Thyroid gland (tissue), 4 donors: ENCODE measurements at regions not wholly inside any gene's neighbourhood (a gene's known extent, or its start where the extent isn't known, plus 50 kb on each side); places are given as distances from the start of the nearest gene placed in this dataset.

Source experiments
- POLR2A ChIP-seq, 2 donors: fragments of 450-650 bp; IDR thresholded peaks; one replicate each; pipeline ENCODE4 v1.6.1; 2017; ENCODE audit warnings: antibody characterized with exemption in 2 of 2, mild to moderate bottlenecking in 2 of 2, moderate library complexity in 1 of 2
- TF ChIP-seq, protein P1 (sequence below), 6 experiments: fragments of 200-600 bp in 3 of 6; fragments of 450-650 bp in 3 of 6; sonication (generic) in 3 of 6; IDR thresholded peaks; one replicate each; pipeline ENCODE4 v1.5.1; 2016 to 2019; ENCODE audit warnings: antibody characterized with exemption in 6 of 6, mild to moderate bottlenecking in 2 of 6, inconsistent platforms in 1 of 6, moderate library complexity in 1 of 6

DNA sequence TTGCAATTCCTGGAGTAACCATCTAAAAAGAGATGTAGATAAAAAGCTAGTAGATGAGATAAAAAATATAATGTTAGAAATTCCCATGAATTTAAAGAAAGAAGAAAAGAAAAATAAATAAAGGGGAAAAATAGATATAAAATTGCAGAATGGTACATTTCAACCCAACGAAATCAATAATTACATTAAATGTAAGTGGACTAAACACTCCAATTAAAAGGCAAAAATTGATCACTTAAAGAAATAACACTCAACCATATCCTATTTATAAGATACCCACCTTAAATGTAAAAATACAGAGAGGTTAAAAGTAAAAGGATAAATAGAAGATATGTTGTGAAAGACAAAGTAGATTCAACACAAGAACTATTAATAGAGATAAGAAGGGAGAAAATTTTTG is 150.5 kb upstream of the GRIK3 start:
- TF ChIP-seq, protein P1, sequence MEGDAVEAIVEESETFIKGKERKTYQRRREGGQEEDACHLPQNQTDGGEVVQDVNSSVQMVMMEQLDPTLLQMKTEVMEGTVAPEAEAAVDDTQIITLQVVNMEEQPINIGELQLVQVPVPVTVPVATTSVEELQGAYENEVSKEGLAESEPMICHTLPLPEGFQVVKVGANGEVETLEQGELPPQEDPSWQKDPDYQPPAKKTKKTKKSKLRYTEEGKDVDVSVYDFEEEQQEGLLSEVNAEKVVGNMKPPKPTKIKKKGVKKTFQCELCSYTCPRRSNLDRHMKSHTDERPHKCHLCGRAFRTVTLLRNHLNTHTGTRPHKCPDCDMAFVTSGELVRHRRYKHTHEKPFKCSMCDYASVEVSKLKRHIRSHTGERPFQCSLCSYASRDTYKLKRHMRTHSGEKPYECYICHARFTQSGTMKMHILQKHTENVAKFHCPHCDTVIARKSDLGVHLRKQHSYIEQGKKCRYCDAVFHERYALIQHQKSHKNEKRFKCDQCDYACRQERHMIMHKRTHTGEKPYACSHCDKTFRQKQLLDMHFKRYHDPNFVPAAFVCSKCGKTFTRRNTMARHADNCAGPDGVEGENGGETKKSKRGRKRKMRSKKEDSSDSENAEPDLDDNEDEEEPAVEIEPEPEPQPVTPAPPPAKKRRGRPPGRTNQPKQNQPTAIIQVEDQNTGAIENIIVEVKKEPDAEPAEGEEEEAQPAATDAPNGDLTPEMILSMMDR (IDR thresholded peaks at IDR 0.05): no peak
- TF ChIP-seq POLR2A (IDR thresholded peaks at IDR 0.05): no peak
